Inferior parietal cortex (tissue), 1 donor: ENCODE measurements at regions not wholly inside any gene's neighbourhood (a gene's known extent, or its start where the extent isn't known, plus 50 kb on each side); places are given as distances from the start of the nearest gene placed in this dataset.

Experiments used
- DNase-seq: peaks from one replicate; pipeline ENCODE4 v3.0.0-alpha.2; 2016; ENCODE audit errors: extremely low spot score

DNA sequence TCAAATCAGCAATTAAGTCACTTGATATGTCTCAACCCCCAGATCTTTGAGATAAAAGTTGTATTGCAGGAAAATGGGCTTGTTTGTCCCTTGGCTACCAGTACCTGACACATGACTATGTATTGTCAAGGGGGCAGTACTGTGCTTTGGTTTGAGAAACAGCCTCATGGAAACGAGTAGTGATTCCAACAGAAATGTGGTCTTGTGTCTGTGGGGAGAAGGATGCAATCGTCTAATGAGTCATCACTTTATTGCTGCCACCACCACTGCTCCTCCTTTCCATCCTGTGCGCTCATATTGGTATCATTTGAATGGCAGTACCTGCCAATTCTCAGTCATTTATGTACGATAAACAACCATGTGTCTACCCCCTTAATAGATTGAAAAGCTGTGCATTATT lies 72.8 kb upstream of the ARHGAP5 start:
- DNase-seq, result no peak

DNA sequence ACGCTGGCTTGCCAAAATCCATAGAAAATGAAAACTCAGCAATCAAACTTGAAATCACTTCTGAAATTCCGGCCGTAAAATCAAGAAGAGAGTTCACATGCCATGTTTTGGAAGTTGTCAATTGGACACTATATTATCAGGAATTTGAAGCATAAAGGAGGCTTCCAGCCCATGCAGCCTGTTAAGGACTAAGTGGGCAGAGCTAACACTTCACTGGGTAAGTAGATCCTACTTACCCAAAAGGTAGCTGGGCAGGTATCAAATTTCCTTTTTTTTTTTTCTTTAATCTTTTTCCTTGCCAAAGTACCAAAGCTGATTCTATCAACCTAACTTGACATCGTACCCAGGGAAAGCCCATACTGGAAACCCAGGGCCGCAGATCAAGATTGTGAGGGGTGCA lies 71.5 kb upstream of the ARHGAP5 start:
- no peak for DNase-seq

DNA sequence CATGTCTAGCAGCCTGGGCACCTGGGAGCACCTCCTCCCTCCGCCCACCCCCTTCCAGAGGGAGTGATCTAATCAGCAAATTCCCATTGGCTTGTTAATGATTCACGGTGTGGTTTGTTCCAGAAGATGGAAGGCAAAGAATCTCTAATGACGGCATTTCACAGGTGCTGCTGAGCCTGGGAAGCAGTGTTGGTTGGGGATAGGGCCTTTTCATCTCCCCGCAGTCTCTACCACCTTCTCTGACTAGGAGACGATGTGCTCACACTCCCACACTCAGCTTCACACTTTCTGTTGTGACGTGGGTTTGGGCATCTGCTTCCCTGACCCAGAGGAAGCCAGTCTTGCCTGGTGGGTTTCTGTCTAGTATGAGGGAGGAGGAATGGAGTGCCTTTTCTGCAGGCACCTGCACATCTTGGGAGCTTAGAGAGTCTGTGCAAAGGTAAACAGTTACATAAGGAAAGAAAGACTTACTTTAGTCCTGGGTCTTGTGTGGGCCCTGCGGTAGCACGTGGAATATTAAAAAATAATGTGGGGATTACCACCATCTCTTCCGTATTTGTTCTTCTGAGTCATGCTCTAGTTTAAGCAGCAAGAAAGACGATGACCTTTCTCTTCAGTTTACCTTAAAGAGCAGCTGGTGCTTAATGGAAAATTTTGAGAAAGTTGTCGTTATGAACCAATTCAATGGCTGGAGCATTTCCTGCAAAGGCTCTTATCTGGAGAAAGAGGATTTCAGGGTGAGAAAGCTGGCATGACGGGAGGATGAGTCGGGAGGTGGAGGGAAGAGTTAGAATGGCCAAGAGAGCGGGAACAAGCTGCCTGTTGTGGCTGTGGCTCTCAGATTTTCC lies 70.6 kb upstream of the ARHGAP5 start:
- DNase-seq, result no peak

DNA sequence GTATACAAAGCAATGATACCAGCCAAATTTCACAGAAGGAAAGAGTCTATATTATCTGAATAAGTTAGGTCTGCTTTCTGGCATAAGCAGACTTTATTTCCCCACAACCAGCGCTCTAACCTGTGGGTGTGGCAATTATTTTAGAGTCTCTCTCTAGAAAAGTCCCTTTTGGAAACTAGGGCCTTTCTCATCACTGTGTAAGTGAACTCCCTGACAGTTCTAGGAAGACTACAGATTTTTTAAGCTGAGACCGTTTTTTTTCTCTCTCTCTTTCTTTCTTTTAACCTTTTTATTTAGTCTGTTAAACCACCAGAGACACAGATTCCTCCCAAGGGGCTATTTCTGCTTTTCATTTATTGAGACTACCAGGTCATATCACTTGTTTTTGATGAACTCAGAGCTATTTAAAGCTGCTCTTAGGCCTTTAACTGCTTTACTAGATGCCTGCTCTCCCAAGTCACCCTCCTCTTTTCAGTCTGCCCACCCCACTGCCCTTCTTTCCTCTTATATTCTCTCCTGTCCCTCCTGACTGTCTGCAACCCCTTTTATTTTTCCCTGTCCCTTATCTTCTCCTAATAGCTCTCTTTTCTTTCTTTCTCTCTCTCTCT lies 69.2 kb upstream of the ARHGAP5 start:
- DNase-seq, result no peak

DNA sequence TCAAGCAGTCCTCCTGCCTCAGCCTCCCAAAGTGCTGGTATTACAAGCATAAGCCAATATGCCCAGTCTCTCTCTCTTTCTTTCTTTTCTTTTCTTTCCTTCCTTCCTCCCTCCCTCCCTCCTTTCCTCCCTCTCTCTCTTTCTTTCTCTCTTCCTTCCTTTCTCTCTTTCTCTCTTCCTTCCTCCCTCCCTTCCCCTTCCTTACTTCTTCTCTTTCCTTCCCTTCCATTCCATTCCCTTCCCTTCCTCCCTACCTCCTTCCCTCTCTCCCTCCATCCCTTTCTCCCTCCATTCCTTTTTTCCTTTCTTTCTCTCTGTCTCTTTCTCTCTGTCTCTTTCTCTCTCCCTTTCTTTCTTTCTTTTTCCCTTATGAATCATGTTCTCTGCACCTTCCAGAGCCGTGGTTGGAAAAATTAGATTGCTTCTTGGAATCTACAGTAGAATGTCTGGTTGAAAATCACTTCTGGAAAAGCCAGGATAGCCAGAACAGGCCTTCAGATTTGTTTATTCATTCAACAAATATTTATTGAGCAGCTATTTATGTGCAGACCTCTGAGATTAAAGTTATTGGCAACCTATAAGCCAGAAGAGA lies 68.4 kb upstream of the ARHGAP5 start:
- no peak for DNase-seq

DNA sequence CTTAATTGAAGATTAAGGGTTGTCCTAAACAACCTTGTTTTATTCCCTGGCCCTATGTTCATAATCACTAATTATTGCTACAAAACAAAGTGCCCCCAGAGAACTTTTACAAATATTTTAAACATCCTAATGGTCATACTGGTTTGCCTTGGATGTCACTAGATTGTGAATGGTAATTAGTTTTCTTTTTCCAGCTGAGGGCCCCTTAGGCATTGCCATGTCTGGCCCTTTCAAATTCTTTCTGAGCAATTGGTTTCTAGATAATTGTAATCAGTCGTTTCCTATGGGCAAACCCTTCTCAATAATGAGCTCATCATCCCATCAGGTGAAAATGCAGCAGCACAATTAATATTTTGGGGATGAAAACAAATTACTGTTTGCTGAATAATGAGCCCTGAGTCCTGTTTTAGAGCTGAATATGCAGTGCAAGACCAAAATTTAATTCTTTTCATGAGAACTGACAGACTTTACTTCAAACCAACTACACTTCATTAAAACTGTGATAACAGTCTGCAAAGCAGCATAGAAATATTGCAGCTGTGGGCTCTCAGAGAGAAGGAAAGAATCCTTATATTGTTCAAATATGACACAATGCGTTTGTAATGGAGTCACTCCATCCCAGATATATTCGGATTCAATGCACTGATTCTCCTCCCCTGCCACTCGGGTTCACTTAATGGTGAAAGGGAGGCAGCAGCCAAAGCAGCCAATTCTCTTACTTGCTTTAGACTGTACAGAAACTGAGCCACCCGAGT lies 67.7 kb upstream of the ARHGAP5 start:
- DNase-seq, result no peak

DNA sequence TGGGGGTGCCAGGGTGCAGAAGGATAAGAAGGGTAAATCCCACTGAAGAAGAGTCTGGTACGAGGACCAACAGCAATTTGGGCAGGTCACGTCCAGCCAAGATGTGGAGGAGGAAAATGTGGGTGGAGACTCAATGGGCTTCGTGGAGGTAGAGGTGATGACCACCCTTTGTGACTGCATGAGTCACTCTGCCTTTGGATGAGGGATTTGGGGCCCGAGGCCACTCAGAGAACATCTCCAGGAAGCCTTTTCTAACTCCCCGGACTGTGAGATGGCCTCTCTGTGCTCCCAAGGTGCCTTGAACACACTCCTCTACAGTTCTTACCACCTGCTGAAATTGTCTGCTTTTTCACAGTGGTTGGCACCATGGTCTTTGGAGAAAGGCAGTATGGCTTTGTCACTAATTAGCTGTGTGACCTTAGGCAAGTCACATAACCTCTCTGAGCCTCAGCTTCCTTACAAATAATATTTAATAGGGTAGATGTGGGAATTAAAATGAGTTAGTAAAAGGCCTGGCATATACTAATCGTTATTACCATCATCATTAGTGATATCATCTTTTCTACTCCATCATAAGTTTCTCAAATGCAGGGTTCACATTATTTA lies 67.0 kb upstream of the ARHGAP5 start:
- DNase-seq, result no peak

DNA sequence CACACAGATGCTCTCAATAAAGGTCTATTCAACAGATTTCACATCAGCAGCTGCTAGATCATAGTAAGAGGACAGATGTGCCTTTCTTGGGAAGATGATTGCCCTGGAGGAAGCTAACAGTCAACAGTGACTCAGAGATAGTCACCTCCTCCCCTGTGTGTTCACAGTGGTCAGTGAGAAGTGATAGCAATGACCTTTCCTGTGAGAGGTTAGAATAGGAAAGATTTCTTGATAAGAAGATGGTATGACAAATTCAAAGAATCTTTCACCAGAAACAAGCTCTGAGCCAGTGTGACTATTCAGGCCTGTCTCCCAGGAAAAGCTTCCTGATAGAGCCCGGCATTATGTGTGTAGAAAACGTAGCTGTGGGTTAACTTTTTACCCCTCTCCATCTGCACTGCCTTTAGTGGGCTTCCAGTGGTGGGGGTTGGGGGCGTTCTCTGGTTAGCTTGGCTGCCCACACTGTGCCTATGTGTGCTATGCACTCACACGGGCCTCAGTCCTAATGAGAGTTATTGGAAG lies 66.4 kb upstream of the ARHGAP5 start:
- DNase-seq, result no peak

DNA sequence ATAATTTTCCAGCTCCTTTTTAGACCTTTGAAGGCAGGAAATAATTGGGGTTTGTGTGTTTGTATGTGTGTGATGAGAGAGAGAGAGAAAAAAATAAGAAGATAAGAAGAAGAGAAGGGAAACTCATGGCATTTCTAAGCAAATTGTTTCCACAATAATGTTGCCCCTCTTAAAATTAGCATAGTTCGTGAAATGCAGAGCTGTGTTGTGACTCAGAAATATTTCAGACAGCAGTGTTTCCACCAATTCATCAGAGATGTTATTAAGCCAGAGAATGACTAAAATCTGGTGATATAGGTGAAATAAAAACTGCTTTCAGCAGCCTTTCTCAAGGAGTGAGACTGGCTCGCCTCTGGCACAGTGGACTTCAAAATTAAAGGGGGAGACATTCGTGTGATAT lies 65.9 kb upstream of the ARHGAP5 start:
- DNase-seq, result no peak

DNA sequence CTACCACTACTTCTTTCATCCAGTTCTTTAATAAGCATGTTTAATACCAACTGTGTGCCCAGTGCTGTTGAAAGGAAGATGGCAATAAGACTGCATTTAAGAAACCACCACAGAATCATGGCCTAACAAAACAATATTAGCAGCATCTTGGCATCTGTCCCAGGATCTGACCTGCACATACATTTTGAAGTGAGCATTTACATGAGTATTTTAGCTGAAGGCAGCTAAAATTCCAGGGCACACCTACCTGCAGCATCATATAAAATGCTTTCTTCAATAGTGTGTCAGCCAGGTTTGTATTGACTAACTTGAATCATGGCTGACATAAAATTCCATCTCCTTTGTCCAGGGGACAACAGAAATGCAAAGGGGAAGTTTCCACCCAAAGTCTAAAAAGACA lies 65.0 kb upstream of the ARHGAP5 start:
- no peak for DNase-seq

DNA sequence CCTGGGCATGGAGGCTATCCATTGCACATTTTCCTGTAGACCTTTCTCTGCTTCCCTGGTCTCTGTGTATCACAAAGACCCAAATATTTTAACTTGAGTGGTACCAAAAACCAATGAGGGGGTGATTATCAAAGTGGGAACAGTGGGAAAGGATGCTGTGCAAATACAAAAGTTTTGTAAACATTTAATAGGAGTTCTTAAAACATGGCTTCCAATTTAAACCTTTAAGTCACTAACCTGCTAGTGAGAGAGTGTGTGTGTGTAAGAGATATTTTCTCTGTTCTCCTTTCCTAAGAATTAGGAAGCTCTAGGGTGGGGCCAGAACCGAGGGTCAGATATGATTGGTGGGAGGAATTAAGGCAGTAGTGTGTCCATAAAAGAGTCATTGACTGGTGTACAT lies 64.5 kb upstream of the ARHGAP5 start:
- DNase-seq, result no peak

DNA sequence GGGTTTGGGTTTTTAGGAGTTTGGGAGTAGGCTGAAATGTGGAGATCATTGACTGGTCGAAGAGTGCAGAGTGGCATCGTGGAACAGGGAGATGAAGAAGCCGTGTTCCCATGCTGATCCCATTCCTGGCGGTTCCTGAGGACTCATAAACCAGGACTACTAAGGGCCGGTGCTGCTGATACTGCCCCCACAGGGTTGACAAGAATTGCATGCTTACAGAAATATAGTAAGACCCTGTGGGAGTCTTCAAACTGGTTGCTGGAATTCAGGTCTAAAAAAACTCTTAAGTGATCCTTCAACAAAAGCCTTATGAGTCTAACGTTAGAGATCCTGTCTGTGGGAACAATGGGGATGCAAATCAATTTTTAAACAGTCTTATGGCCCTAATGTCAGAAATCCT lies 64.0 kb upstream of the ARHGAP5 start:
- no peak for DNase-seq

DNA sequence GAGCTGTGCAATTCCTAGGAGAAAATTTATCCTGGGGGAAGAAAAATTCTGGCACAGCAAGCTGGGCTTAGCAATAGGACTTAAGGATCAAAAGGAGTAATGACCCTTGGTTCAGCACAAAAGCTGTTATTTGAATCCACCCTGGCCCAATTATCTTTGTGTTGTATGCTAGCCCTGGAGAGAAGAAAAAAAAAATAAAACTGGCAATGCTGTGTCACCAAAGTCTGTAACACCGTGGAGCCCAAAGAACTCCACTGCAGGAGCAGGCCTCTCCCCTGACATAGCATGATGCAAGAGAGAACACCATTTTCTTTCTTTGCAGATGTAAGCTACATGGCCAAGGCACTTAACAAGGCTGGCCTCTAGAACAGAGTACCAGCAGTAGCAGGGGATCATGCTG lies 63.0 kb upstream of the ARHGAP5 start:
- no peak for DNase-seq

DNA sequence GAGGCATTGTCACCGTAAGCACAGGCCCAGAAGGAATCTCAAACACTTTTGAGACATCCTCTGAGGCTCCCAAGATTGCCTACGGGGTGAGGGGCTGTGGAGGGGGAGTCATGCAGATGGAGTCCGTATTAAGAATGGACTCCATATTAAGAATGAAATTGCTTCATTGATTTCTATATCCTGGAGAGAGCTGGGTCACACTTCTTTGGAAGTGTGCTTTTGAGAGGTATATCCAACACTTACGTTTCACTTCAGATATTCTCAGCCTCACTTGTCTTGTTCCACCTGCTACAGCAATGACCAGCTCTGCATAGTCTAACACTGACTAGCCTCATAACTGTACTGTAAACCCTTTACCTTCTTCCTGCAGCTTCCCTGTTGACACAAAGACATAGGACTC lies 62.6 kb upstream of the ARHGAP5 start:
- no peak for DNase-seq

DNA sequence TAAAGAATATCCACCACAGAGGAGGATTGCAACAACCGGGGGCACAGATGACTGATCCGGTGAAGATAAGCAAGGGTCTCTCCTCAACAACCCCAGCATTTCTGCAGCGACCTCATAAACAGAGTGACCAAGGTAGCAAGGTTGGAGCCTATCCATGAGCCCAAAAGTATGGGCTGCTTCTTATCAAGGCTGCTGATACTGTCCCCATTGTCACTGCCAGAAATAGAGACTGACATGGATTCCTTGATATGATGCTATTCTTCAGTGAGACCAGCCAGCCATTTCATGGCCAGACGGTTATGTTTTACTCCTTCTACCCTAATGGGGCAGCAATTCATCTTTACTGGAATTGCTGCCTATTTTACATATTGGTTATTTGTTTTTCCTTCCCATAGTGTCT lies 61.9 kb upstream of the ARHGAP5 start:
- no peak for DNase-seq

DNA sequence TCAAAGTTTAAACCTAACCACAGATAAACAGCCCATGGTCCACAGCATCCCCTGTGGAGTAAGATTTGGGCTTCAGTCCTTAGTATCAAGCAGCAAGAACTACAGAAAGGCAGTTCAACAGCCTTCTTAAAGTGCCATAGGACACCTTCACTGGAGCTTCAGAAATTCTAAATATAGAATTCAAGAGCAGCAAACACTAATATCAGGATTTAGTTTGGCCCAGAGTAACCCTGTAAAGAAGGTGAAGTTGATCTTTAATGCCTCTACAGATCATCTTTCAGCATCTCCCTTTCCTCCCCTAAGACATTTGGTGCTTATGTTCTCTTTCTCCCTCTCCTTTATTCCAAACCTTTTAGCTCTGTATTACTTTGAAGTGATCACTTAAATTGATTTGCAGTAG lies 59.5 kb upstream of the ARHGAP5 start:
- no peak for DNase-seq

DNA sequence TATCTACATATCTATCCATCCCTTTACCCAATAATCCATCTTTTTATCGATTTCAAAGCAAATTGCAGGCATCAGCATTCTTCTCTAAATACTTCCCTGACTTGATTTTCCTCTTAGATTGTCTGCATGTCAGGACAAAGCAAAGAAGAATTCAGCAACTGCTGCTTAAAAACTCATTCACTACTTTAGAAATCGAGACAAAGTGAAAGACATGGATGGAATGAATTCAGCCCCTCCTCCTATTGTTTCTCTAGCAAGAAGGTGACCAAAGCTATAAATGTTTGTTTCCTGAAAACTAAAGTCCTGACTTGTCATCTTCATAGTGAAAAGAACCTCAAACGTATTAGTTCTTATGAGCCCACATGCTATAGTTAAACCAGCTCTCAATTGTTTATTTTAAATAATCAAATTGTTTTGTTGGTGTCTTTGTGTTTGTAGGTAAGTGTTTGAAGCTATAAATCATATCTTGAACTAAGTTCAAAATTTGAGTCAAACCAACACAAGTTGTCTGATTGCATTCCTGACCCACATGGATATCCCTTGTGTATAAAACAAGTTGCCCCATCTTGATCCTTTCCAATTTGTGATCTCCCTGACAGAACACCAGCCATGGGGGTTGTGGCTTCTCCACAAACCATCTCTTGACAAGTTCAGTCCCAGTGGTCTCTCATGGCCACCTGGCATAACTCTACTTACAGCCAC lies 58.6 kb upstream of the ARHGAP5 start:
- DNase-seq, result no peak

DNA sequence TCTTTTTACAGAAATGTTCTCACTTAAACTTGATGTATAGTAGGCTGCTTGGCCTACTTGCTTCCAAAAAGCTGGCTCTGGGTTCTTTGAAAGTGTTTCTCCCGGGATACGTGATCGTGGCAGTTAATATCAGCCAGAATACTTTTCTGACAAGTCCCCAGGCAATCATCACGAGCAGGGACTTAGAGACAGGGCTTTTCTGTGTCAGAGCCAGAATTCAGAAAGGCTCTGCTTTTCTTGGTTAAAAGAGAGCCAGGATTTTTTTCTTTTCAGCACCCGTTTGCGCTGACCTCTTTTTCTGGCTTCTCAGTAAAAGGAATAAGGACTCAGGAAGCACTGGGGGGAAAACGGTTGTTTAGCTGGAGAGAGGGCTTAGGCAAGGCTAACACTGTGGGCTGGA lies 57.8 kb upstream of the ARHGAP5 start:
- no peak for DNase-seq

DNA sequence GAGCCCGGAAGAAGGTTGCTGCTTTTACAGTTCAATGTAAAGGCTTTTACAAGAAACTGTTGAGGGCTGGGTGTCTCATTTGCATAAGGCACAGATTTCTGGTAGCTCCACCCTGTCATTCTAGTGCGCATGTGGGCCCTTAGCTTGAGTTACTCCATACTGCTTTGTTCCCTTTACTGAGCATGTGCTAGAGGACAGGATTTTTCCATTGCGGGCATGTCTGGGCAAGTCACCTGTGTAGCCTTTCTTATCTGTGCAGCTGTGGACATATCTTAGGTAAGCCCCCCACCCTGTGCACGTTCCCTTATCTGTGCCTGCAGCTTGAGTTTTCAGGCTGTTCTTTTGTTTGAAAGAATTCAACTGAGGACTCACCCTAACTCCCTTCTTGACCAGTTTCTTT lies 56.2 kb upstream of the ARHGAP5 start:
- DNase-seq, result no peak

DNA sequence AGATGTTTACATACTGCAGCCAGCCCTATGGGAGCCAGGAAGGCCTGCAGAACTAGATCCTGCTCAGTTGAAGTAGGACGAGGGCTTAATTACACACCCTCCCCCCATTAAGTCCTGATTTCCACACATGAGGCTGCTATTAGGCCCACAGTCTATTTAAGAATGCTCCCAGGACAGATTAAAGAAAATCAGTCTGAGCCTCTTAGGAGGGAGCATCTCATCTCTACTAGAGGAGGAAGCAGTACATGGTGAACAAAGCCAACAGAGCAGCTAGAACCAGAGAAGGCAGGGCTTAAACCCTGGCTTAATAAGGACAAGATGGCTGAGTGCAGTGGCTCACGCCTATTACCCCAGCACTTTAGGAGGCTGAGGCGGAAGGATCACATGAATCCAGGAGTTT lies 55.8 kb upstream of the ARHGAP5 start:
- DNase-seq, result no peak

DNA sequence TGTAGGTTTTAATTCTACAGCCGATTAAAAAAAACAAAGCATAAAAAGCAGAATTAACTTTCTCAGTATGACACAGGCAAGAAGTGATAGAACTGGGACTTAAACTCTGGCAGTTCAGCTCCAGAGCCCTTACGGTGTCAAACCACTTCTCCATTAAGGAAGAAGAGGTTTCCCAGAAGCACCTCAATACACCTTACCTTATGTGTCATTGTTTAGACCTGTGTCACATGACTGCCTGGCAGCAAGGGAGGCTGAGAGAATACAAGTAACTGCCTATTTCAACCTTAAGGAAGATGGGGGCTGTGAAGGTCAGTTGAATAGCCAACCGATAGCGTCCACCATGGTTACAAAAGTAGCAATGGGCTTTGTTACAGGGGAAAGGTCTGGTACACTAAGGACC lies 54.6 kb upstream of the ARHGAP5 start:
- no peak for DNase-seq
